ENCODE measurements at regions not wholly inside any gene's neighbourhood (a gene's known extent, or its start where the extent isn't known, plus 50 kb on each side); places are given as distances from the start of the nearest gene placed in this dataset.
A peak's percentile ranks its signal among the peaks of the same experiment; 100 is the strongest.

DNA sequence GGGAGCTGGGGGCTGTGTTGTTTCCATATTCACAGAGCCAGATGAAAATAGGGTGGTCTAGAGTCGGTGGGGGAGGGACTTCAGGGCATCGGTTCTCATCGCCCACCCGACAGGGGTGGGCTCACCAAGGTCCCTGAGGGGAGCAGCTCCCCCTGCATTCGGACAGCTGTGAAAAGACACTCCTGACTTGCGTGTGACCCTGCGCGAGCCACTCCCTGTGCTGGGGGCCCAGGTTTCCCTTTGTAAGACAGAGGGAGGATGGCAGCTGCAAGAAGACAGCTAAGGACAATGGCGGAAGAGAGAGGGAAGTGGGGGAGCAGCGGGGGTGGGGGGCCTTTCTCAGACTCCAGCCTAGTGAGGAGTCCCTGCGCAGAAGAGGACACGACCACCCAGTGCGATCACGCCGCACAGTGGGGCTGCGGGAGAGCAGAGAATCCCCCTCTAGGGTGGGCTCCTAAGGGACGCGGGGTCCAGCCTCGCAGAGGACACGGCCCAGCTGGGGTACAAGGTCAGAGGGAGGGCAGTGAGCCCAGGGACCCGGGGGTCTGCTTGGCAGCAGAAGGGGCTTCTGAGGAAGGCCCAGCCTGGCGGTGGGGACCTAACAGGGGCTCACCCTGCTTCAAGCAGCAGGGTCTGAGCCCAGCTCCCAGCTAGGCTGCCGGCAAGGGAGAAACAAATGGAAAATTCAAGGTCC is 326.9 kb upstream of the DIO3 start:
- no peak for DNase-seq

DNA sequence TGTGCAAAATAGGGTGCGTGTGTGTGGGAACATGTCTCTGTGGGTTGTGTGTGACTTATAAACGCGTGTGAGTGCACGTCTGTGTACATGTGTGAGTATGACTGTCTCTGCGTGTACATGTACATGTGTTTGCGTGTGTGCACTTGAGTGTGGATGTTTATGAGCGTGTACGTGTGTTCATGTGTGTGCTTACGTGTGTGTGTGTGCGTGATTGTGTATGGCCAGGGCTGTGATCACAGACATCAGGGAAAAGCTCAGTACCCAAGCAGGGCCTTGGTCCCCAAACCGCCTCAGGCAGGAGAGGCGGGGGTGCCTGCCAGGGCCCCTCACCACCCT is 326.3 kb upstream of the DIO3 start:
- no peak for DNase-seq

DNA sequence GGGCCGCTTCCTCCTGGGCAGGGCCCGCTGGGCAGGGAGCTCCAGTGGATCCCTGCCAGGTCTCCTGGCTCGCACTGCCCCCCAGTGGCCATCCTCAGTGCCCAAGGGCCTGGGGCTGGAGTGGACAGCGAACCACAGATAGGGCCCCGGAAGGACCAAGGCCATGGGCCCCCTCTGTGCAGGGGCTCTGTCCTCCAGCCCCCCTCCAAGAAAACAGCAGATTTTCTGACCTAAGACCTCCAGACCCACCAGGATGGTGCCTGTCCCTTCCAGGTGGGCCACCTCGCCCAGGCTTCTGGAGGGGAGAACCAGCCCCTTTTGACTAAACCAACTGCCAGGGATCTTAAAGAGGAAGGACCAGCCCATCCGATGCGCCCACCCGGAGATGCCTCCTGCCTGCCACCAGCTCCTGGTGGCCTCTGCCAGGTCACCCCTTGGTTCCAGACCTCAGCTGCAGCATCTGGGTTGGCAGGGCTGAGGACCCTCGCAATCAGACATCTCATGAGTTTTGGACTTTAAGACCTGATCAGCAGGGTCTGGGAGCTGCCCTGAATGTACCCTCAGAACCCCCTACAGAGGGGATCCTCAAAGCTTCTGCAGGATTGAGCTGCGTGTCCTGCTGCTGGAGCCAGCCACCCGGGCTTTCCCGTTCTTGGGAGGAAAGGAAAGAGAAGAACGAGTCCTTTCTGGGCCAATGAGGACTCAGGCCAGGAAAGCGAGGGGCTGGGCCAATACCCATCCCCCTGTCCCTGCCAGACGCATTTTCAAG is 325.8 kb upstream of the DIO3 start:
- DNase-seq: peak; percentile 50

DNA sequence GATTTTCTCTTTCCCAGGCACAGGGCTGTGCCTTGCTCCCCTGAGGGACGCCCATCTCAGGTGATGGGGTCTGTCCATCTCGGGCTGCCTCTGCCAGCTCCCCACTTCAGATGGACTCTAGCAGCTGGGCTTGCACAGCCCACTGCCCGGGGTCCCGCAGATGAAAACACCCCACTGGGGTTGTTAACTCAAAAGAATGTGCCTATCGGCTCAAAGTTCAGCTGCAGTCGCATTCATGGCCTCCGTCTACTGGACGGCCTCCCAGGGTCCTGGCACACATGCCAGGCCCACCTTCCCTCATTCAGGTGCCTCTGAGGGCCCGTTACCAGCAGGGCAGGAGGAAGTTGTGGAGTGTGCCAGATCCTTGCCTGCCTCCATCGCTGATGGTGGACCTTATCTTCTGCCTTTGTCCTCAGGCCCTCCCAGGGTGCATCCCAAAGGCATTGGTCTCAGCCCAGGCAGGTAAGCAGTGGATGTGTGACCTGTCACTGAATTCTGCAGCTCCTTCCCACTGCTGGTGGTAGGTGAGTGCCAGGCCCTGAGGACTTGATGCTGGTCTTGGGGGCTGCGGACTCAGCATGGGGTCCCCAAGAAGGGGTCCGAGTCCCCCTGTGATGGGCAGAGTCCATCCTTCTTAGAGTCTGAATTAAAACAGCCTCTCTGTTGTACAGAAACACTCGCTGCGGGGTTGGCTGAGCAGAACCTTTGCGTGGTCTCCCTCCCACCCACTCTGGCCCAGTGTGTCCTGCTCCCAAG is 324.6 kb upstream of the DIO3 start:
- DNase-seq: no peak

DNA sequence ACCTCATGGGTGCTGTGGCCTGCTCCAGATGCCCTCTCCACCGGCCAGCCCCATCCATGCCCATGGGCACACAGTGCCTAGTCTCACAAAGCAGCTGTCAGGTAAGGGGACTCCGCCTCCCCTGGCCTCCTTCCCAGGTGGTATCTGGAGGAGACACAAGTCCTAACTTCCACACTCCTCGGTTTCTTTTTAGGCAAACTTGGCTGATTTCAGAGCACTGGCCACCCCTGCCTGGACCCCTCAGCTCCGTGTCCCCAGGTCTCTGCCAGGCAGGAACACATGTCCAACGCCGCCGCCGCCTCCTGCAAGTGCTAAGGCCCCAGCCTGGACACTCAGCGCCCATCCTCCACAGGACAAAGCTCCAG is 324.1 kb upstream of the DIO3 start:
- no peak for DNase-seq

DNA sequence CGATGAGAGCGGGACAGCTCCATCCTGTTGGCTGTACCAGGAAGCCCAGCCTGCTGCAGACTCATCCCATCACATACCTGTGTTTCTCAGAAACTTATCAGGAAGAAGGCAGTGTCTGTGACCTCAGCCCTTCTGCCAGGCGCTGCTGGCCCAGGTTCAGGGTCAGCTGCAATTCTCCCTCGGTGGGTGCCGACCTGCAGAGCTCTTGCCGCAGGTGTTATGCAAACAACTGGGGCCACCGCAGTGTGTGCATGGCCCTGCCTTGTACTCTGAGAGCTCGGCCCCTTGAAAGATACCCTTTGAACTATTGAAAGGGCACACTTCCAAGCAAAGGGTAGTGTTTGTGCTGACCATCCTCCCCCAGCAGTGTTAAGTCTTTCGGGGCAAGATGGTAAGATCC is 322.2 kb upstream of the DIO3 start:
- DNase-seq: no peak

DNA sequence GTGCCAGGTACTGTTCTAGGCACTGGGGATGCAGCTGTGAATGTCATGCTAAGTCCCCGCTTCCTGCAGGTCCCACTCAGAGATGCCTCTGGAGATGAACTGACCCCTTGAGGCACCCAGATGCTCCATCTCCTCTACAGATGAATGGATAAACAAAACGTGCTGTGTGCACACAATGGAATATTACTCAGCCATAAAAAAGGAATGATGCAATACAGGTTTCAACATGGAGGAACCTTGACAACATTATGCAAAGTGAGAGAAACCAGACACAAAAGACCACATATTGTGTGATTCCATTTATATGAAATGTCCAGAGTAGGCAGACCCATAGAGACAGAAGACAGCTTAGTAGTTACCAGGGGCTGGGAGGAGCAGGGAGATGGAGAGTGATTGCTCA is 320.1 kb upstream of the DIO3 start:
- no peak for DNase-seq

DNA sequence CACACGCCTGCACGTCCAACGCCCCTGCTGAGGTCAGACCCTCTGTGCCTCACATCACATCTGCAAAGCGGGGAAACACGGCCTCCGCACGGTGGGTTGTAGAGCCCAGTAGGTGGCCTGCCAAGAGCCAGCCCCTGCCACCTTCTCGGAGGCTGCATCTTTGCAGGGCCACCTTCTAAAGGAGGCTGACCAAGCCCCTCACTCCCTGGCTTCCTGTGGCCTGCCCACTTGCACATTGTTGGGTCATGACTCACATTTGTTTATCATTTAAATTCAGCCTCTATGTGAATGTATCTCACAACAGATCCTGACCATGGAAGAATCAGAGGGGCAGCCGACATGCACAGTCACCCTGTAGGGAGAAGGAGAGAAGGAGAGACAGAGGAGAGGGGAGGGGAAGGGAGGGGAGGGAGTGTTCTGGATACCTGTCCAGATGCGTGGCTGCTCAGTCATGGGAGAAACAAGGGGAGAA is 319.5 kb upstream of the DIO3 start:
- DNase-seq: no peak

DNA sequence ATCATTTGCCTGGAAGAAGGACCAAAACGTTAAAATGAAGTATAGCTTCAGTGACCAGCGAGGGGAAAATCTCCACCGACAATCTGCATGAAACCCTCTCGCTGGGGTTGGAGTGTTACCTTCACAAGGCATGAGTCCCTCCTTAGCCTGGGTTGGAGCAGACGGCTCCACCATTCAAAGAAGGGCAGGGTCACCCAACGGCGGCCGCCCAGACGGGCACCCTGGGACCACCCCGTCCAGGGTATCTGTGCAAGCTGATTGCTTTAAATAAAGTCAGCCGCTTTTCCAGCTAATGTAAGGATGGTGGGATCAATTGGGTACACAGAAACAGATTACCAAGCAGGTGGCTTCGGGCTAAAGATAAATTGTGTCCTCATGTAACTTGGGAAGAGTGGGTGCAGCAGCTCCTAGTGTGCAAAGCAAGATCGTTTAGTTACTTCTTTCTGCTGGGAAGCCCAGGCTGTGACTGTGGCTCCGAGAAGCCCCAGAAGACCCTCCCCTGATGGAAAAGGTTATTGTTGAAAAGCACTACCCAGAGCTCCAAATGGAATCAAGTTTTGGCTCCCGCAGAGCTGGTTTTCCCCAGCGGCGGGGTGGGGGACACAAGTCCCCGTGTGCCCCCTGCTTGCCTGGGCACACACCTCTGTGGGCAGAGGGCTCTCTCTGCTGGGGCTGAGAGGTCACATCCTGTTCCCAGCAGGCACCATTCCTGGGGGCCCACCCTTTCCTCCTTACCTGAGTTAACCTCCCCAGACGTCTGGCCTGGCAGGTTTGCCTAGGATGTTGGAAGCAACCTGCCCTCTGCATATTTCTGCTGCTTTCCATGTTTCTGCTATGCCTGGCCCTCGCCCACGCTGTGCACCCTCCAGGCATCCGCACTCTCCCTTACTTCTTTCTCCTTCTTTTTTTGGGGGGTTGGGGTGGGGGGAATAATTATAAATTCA is 318.6 kb upstream of the DIO3 start:
- DNase-seq: no peak

DNA sequence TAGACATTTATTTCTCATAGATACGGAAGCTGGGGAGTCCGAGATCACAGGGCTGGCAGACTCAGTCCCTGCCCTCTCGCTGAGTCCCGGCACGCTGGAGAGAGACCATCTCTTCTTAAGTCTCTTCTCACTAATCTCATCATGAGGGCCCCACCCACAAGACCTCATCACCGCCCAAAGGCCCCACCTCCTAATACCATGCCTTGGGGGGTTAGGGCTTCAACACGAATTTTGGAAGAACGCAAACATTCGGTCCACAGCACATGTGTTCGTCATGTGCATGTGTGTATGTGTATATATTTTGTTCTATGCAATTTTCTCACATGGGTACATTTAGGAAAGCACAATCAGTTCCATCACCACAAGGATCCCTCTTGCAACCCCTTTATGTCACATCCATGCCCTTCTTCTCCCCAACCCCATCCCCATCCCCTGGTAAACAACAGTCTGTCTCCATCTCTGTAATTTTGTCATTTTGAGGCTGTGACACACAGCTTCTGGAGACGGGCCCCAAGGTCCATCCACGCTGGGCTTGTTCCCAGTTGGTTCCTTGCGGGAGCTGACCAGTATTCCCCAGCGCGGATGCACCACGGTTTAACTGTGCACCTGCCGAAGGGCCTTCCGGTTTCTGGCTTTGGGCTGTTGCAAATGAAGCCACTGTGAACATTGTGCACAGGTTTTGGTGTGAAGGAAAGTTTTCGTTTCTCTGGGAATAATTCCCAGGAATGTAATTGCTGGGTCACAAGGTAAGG is 317.5 kb upstream of the DIO3 start:
- DNase-seq: no peak

DNA sequence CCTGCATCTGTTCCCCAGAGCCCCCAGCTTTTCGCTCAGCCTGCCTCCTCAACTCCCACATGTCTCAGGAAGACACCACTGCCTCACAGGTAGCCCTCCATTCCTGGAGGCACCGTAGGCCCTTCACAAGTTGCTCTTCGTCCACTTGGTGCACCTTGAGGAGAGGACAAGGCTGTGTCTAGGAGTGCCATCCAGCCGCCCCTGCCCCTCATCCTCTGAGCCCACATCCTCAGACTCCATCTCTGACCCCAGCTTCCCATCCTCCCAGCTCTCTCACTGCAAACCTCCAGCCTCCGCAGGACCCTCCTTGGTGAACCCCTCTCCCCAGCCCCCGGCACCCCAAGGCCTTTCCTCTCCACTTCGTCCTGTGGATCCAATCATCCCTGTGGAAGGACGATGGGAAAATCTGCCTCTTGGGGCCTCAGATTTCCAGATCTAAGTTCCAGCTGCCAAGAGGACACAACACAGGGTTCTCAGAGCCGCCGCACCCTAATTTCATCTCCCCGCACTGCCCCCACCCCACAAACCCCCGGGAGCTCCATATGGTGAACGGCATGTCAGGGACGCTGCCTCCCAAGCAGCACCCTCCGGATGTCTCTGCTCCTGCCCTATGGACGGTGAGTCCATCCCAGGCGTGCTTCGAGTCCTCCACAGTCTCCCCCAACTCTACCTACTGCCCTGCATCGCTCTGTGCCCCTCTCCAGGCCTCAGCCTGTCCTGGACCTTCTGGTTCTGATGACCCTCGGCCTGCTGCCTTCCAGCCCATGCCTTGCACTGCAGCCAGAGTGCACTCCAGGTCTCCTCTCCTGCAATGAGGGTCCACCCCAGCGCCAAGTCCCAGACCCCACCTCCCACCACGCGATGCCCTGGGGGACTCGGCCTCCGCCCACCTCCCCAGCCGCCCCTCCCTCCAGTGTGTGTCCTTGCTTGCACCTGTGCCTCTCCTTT is 314.1 kb upstream of the DIO3 start:
- no peak for DNase-seq

DNA sequence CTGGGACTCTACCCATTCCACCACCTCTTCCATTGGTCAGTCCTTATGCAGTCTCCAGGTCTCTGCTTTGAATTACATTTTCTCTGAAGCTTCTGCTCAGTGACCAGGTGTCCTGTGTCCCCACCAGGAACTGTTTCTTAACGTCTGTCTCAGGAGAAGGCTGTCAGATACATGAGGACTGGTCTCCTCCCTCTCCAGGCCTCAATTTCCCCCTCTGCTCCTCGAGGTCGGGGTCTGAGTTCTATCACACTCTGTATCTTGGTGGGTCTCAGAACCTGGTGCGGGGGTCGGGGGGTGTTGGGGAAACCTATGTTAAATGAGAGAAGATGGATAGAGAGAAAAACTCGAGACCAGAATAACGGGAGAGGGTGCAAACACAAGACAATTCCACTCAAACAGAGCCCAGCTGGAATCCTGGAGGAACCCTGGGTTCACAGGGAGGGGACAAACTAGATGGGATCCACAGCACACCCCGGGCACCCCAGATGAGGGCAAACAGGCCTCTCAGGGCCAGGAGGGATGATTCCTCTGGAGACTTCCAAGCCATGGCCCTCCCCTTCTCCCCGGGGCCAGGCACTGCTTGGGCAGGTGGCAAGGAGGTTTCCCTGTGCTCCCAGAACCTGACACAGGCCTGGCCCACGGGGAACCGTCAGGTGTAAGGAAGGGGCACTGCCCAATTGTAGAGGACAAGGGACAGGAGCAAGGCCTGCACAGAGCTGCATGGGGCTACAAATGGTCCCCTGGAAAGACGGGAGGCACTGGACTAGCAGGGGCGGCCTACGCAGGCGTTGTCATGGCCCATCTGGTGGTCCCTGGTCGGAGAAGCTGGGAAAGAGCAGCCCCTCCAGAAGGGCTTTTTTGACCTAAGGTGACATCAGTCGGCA is 313.2 kb upstream of the DIO3 start:
- no peak for DNase-seq

DNA sequence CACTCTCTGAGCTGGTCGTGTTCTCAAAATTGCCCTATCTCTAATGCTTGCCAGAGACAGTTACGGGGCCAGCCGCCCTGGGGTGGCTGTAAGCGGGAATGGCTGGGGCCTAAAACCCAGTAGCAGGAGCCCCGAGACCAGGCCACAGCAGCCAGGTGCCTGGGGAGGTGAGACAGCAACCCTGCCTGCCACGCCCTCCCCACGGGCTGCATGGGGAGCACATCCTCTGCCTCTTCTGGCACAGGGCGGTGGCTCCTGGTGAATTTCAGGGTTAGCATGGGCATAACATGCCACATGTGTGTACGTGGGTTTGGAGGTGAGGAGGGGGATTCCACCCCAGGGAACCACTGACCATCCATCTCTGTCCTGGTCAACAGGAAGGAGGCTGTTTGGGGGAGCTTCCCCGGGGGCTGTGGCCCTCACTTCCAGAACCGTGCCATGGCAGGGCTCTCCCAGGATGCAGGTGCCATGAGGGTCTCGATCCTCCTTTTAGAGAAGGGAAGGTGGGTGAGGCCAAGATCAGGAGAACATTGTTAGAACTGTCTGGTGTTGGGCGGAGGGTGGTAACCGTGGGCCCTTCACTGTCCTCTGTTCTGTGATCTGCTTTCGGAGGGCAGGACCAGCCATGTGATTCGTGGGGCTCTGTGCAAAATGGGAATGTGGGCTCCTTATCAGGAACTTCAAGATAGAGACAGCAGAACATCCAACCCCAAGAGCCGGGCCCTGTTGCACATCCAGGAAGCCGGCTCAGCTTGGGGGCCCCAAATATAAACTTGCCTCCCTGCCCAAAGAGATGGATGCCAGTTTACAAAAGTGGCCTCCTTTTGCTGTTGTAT is 312.2 kb upstream of the DIO3 start:
- no peak for DNase-seq

DNA sequence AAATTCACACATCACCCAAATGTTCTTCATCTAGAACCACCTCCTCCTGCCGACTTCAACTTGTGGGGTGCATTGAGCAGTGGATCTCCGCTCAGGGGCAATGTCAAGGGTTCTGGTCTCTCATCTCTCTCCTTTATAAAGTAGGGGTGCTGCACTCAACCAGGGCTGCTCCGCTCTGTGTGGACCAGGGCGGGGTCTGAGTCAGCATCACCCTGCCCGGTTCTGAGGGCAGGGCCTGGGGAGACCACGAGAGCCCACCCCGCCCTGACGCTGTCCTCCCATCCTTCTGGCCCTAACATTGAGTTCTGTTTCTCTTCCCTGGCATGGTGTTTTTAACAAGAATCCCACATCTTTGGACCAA is 311.6 kb upstream of the DIO3 start:
- DNase-seq: no peak

DNA sequence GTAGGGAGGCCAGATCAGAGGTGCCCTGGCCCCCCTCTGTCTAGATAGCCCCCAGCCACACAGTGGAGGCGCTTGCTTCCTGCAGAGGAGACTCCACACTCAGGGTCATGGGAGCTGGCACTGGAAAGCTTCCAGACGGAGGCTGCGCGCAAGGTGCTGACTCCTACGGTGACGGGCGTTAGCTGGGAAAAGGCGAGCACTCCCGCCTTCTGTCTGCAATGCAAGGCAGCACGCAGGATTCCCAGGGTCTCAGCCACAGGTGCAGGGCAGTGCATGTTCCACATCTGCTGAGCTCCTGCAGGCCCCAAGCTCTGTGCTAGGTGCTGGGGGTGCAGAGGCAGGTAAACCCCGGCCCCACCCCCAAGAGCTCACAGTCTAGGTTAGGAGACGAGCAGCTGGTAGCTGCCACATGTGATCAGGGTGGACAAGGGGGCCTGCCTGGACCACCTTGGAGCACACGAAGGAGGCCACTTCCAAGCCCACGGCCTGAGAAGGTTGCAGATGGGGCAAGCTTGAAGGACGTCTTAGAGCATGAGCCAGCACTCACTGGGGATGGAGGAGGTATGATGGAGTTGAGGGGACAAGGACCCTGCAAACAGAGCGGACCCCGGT is 310.9 kb upstream of the DIO3 start:
- DNase-seq: no peak

DNA sequence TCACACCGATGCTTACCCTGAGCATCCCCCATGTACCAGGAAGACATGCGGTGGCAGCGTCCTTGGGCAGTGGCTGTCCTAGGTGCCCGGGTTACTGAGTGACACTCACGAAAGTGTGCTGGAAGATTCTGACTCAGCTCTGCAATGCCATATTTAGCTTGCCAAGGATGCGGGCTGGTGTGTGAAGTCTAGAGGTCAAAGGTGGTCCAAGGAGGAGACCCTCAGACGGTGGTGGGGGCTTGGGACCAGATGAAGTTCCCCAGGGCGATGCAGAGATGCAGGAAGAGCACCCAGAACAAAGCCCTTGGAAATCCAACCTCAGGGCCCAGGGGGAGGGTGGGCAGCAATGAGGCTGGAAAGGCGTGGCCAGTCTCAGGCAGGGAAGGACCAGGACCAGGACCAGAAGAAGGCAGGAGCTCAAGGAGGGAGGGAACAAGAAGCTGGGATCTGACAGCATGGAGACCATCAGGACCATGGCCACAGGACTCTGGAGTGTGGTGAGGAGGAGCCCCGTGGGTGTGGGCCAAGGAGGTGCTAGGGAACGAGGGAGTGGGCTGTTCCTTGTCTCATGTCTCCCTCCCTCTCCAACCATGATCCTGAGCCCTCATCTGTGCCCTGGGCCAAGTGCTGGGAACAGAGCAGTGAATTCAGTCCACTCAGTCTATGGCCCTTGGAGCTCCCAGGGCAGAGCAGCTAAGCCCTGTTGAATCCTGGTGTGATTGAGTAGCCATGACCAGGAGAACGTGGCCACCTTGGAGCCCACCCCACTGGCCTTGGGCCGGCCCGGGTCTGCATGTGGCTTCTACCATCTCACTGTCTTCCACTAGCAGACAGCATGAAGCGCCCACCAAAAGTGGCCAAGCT is 310.1 kb upstream of the DIO3 start:
- no peak for DNase-seq

DNA sequence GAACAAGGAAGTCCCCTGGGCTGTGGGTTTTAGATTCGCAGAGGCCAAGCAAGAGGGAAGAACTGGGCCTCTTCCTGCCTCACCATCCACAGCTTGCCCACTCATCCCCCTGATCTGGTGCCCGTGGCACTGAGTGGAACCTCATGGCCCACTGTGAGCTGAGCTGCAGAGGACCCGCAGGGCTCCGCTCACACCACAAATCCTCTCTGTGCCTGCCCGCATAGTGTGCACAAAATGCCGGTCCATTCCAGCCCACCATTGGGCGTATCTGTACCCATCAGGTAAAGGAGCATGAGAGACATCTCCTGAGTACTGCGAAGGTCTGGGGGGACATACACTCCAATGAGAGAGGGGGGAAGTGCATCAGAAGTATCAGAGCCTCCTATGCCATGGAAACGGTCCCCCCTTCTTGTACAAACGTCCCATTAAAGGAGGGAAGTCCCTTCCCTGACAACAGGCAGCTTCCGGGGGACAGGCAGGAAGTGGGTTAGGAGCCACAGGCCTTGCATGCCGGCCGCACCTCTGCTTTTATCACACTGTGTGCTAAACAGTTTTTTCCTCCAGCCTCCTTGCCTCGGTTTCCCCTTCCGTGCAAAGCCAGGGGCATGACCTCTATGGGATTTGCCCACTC is 309.4 kb upstream of the DIO3 start:
- DNase-seq: no peak

Data from NCI-H1436 (cell line).